Central memory CD8-positive, alpha-beta T cell (primary cell): ENCODE measurements at regions not wholly inside any gene's neighbourhood (a gene's known extent, or its start where the extent isn't known, plus 50 kb on each side); places are given as distances from the start of the nearest gene placed in this dataset.

Experiments
- ATAC-seq: fragments of 150-1000 bp; cut with Tn5 transposase; replicated peaks from 2 replicates; pipeline ENCODE4 v1.10.0; 2022; ENCODE audit warnings: mild to moderate bottlenecking, moderate FRiP score, moderate number of reproducible peaks; ENCODE audit not compliant: poor library complexity, severe bottlenecking; ENCODE audit errors: extremely low read depth
- DNase-seq, 2 donors: peaks; one replicate each; pipeline ENCODE4 v3.0.0; 2021; ENCODE audit warnings: low spot score in 2 of 2
- H3K27ac Mint-ChIP-seq: one replicate; pipeline ENCODE4 v1.8.0; 2022; ENCODE audit warnings: low read depth, mild to moderate bottlenecking, moderate library complexity, mixed read lengths
- H3K27me3 Mint-ChIP-seq: one replicate; pipeline ENCODE4 v1.8.0; 2022; ENCODE audit warnings: mixed read lengths
- H3K36me3 Mint-ChIP-seq: one replicate; pipeline ENCODE4 v1.8.0; 2022; ENCODE audit warnings: mild to moderate bottlenecking, moderate library complexity, mixed read lengths; ENCODE audit not compliant: insufficient read depth
- H3K4me1 Mint-ChIP-seq: one replicate; pipeline ENCODE4 v1.8.0; 2022; ENCODE audit warnings: mixed read lengths
- H3K4me3 Mint-ChIP-seq: one replicate; pipeline ENCODE4 v1.8.0; 2022; ENCODE audit warnings: mild to moderate bottlenecking, moderate library complexity, mixed read lengths
- H3K9me3 Mint-ChIP-seq: one replicate; pipeline ENCODE4 v1.8.0; 2022; ENCODE audit warnings: mixed read lengths

- Mint-ChIP-seq H3K4me3 (no peak overlapping the region), H3K27ac (no peak overlapping the region), H3K9me3 (no peaks in the 10 kb centered on the region), H3K4me1 (no peaks in the 10 kb centered on the region), H3K27me3 (no peaks in the 10 kb centered on the region), H3K36me3 (no peaks in the 10 kb centered on the region)
- ATAC-seq (no peak), DNase-seq (no peak)
Observed at GRCh38 chr13:37209621-37210580, 104.4 kb upstream of the CSNK1A1L start.

- Mint-ChIP-seq H3K4me1 (no peaks in the 10 kb centered on the region), H3K4me3 (no peak overlapping the region)
Observed at GRCh38 chr13:37207691-37208451, 102.4 kb upstream of the CSNK1A1L start.

GRCh38 chr13:37202264-37202663, 96.8 kb upstream of the CSNK1A1L start:
- Mint-ChIP-seq H3K4me1 (no peaks in the 10 kb centered on the region), H3K4me3 (no peak overlapping the region), H3K27ac (no peak overlapping the region), H3K36me3 (no peaks in the 10 kb centered on the region), H3K27me3 (no peaks in the 10 kb centered on the region), H3K9me3 (no peaks in the 10 kb centered on the region)
- no peak for DNase-seq
- ATAC-seq = no peak

More at GRCh38 chr13:37207691-37208451, 102.4 kb upstream of the CSNK1A1L start:
- Mint-ChIP-seq H3K9me3 (no peaks in the 10 kb centered on the region), H3K36me3 (no peaks in the 10 kb centered on the region), H3K27ac (no peak overlapping the region), H3K27me3 (no peaks in the 10 kb centered on the region)
- ATAC-seq (no peak), DNase-seq (no peak)

- no peaks in the 10 kb centered on the region for H3K4me1 Mint-ChIP-seq
- no peak overlapping the region for H3K4me3 Mint-ChIP-seq
- no peak for DNase-seq
- no peaks in the 10 kb centered on the region for H3K36me3 Mint-ChIP-seq
- no peak for ATAC-seq
- no peaks in the 10 kb centered on the region for H3K9me3 Mint-ChIP-seq
- no peak overlapping the region for H3K27ac Mint-ChIP-seq
- no peaks in the 10 kb centered on the region for H3K27me3 Mint-ChIP-seq
Observed at GRCh38 chr13:37201081-37201480, 95.6 kb upstream of the CSNK1A1L start.

GRCh38 chr13:37198629-37199028, 93.2 kb upstream of the CSNK1A1L start:
- DNase-seq (no peak), ATAC-seq (no peak)
- no peaks in the 10 kb centered on the region for H3K27me3 Mint-ChIP-seq
- no peak overlapping the region for H3K27ac Mint-ChIP-seq
- no peaks in the 10 kb centered on the region for H3K4me1 Mint-ChIP-seq
- no peaks in the 10 kb centered on the region for H3K9me3 Mint-ChIP-seq
- no peak overlapping the region for H3K4me3 Mint-ChIP-seq
- H3K36me3 Mint-ChIP-seq = no peaks in the 10 kb centered on the region

- no peak overlapping the region for H3K4me3 Mint-ChIP-seq
Observed at GRCh38 chr13:37195621-37196020, 90.2 kb upstream of the CSNK1A1L start.

GRCh38 chr13:37194428-37194861, 89.0 kb upstream of the CSNK1A1L start:
- no peak overlapping the region for H3K27ac Mint-ChIP-seq

More at GRCh38 chr13:37195621-37196020, 90.2 kb upstream of the CSNK1A1L start:
- no peaks in the 10 kb centered on the region for H3K36me3 Mint-ChIP-seq
- no peaks in the 10 kb centered on the region for H3K4me1 Mint-ChIP-seq
- no peaks in the 10 kb centered on the region for H3K9me3 Mint-ChIP-seq
- ATAC-seq (no peak), DNase-seq (no peak)
- H3K27ac Mint-ChIP-seq = no peak overlapping the region
- H3K27me3 Mint-ChIP-seq = no peaks in the 10 kb centered on the region

GRCh38 chr13:37192956-37193355, 87.5 kb upstream of the CSNK1A1L start:
- H3K27ac Mint-ChIP-seq = no peak overlapping the region
- H3K4me1 Mint-ChIP-seq = no peaks in the 10 kb centered on the region
- H3K4me3 Mint-ChIP-seq = no peak overlapping the region

More at GRCh38 chr13:37194428-37194861, 89.0 kb upstream of the CSNK1A1L start:
- H3K4me3 Mint-ChIP-seq = no peak overlapping the region
- H3K4me1 Mint-ChIP-seq = no peaks in the 10 kb centered on the region
- DNase-seq (no peak), ATAC-seq (no peak)
- H3K27me3 Mint-ChIP-seq = no peaks in the 10 kb centered on the region
- no peaks in the 10 kb centered on the region for H3K36me3 Mint-ChIP-seq
- H3K9me3 Mint-ChIP-seq = peaks cover 6% of the 10 kb centered on the region

GRCh38 chr13:37187621-37188020, 82.2 kb upstream of the CSNK1A1L start:
- no peak overlapping the region for H3K27ac Mint-ChIP-seq
- ATAC-seq (no peak), DNase-seq (no peak)
- peaks cover 1% of the 10 kb centered on the region for H3K36me3 Mint-ChIP-seq
- H3K9me3 Mint-ChIP-seq = peaks cover 11% of the 10 kb centered on the region
- H3K4me3 Mint-ChIP-seq = no peak overlapping the region
- no peaks in the 10 kb centered on the region for H3K27me3 Mint-ChIP-seq
- H3K4me1 Mint-ChIP-seq = no peaks in the 10 kb centered on the region

More at GRCh38 chr13:37192956-37193355, 87.5 kb upstream of the CSNK1A1L start:
- Mint-ChIP-seq H3K27me3 (no peaks in the 10 kb centered on the region), H3K36me3 (no peaks in the 10 kb centered on the region), H3K9me3 (peaks cover 10% of the 10 kb centered on the region)
- ATAC-seq (no peak), DNase-seq (no peak)

- DNase-seq (no peak), ATAC-seq (no peak)
- no peaks in the 10 kb centered on the region for H3K4me1 Mint-ChIP-seq
- H3K36me3 Mint-ChIP-seq = peaks cover 1% of the 10 kb centered on the region
- H3K27ac Mint-ChIP-seq = no peak overlapping the region
- no peaks in the 10 kb centered on the region for H3K27me3 Mint-ChIP-seq
- peaks cover 11% of the 10 kb centered on the region for H3K9me3 Mint-ChIP-seq
- no peak overlapping the region for H3K4me3 Mint-ChIP-seq
Observed at GRCh38 chr13:37187105-37187504, 81.6 kb upstream of the CSNK1A1L start.

- no peak for DNase-seq
- Mint-ChIP-seq H3K36me3 (peaks cover 2% of the 10 kb centered on the region), H3K4me3 (no peak overlapping the region), H3K4me1 (no peaks in the 10 kb centered on the region), H3K9me3 (peaks cover 5% of the 10 kb centered on the region), H3K27ac (no peak overlapping the region), H3K27me3 (no peaks in the 10 kb centered on the region)
- ATAC-seq = no peak
Observed at GRCh38 chr13:37181620-37182019, 76.2 kb upstream of the CSNK1A1L start.

GRCh38 chr13:37179645-37180044, 74.2 kb upstream of the CSNK1A1L start:
- H3K36me3 Mint-ChIP-seq = peaks cover 1% of the 10 kb centered on the region
- no peak for ATAC-seq
- no peak for DNase-seq
- no peak overlapping the region for H3K27ac Mint-ChIP-seq
- no peaks in the 10 kb centered on the region for H3K4me1 Mint-ChIP-seq
- H3K9me3 Mint-ChIP-seq = peaks cover 5% of the 10 kb centered on the region
- H3K27me3 Mint-ChIP-seq = no peaks in the 10 kb centered on the region
- no peak overlapping the region for H3K4me3 Mint-ChIP-seq
